Testis (tissue), 2 donors: ENCODE measurements at regions not wholly inside any gene's neighbourhood (a gene's known extent, or its start where the extent isn't known, plus 50 kb on each side); places are given as distances from the start of the nearest gene placed in this dataset.

Experiments
- DNase-seq: peaks from one replicate; pipeline ENCODE4 v3.0.0-alpha.2; 2019
- H3K27ac ChIP-seq, 2 donors: fragments of 200-600 bp; sonication (generic); one replicate each; pipeline ENCODE4 v1.5.1; 2019
- H3K27me3 ChIP-seq: fragments of 200-600 bp; sonication (generic); one replicate; pipeline ENCODE4 v1.5.1; 2019
- H3K36me3 ChIP-seq: fragments of 200-600 bp; sonication (generic); one replicate; pipeline ENCODE4 v1.5.1; 2017; ENCODE audit warnings: low read depth; ENCODE audit errors: missing control alignments
- H3K4me1 ChIP-seq: fragments of 200-600 bp; sonication (generic); one replicate; pipeline ENCODE4 v1.5.1; 2019
- H3K4me3 ChIP-seq, 2 donors: fragments of 200-600 bp; sonication (generic); one replicate each; pipeline ENCODE4 v1.5.1; 2017 to 2019
- H3K9me3 ChIP-seq: fragments of 200-600 bp; sonication (generic); one replicate; pipeline ENCODE4 v1.5.1; 2017
- CTCF ChIP-seq, 3 experiments: fragments of 450-650 bp in 2 of 3; fragments of 200-600 bp in 1 of 3; sonication (generic) in 1 of 3; IDR thresholded peaks; one replicate each; pipeline ENCODE4 v1.5.1; 2016 to 2019; ENCODE audit warnings: antibody characterized with exemption in 3 of 3, mild to moderate bottlenecking in 2 of 3, moderate library complexity in 1 of 3
- POLR2A ChIP-seq: fragments of 450-650 bp; IDR thresholded peaks from one replicate; pipeline ENCODE4 v1.6.1; 2017; ENCODE audit warnings: antibody characterized with exemption, mild to moderate bottlenecking, moderate library complexity
- WGBS, 2 donors: methylation state at CpG; one replicate each; pipeline ENCODE4 v1.1.5; 2018; 5-methylcytosine and 5-hydroxymethylcytosine counted together
- intact Hi-C: fragments of 100-400 bp; cut with DNase I; formaldehyde crosslinking; loops from one replicate; pipeline ENCODE4 v1.15.1; 2023; ENCODE audit warnings: low total_unique reads

GRCh38 chr14:38432186-38432585, 176.3 kb upstream of the CLEC14A start:
- intact Hi-C loops = no loop called here

DNA sequence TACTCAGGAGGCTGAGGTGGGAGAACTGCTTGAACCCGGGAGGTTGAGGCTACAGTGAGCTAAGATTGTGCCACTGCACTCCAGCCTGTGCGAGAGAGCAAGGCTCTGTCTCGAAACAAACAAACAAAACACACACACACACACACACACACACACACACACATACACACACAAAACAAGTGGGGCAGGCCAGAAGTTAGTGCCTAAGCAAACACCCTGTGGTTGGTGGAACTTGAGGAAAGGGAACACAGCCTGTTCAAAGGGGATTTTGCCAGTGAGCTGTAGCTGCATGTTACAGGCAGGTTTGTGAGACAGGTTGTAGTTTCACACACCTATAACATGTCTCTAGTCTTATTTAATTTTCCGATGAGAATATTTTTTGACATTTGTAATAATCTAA, 175.3 kb upstream of the CLEC14A start:
- H3K4me1 ChIP-seq = no peaks in the 10 kb centered on the region
- intact Hi-C loops = no loop called here
- H3K4me3 ChIP-seq = no peak overlapping the region
- H3K36me3 ChIP-seq = no peaks in the 10 kb centered on the region
- H3K9me3 ChIP-seq = no peaks in the 10 kb centered on the region
- DNase-seq = no peak
- H3K27ac ChIP-seq = no peak overlapping the region
- no peaks in the 10 kb centered on the region for H3K27me3 ChIP-seq
- WGBS, 2 donors = 83 to 94% methylated on average over 4 of the region's 4 CpGs
- TF ChIP-seq CTCF (IDR thresholded peaks at IDR 0.05) (no peak), POLR2A (no peak)

More at GRCh38 chr14:38432186-38432585, 176.3 kb upstream of the CLEC14A start:
- 69 to 82% methylated on average over 2 of the region's 2 CpGs for WGBS, 2 donors
- DNase-seq = no peak
- TF ChIP-seq CTCF (IDR thresholded peaks at IDR 0.05) = no peak
- TF ChIP-seq POLR2A = no peak
- H3K27ac ChIP-seq = no peak overlapping the region
- H3K9me3 ChIP-seq = no peaks in the 10 kb centered on the region
- H3K36me3 ChIP-seq = no peaks in the 10 kb centered on the region
- H3K4me1 ChIP-seq = no peaks in the 10 kb centered on the region
- H3K4me3 ChIP-seq = no peak overlapping the region
- no peaks in the 10 kb centered on the region for H3K27me3 ChIP-seq

DNA sequence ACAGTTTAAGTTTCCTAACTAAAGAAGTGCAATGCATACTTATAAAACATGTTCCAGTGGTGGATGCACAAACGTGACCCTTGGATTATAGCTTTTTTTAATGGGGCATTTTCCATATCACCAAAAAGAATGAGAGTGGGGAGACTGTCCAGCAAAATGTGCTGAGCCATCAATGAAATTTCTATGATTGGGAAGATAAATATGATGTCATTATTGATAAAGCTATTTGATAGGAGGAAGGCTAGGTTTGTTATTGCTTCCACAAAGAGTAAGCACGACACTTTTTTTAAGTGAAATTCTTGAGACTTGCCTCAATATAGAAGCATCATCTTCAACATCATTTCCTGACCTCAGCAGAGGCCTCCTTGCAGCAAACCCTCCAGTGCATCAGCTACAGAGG, 174.6 kb upstream of the CLEC14A start:
- Histone ChIP-seq H3K4me3 (no peak overlapping the region), H3K36me3 (no peaks in the 10 kb centered on the region), H3K27me3 (no peaks in the 10 kb centered on the region), H3K4me1 (no peaks in the 10 kb centered on the region), H3K9me3 (no peaks in the 10 kb centered on the region), H3K27ac (no peak overlapping the region)
- DNase-seq = no peak
- no peak for TF ChIP-seq POLR2A
- no peak for TF ChIP-seq CTCF (IDR thresholded peaks at IDR 0.05)
- intact Hi-C loops = no loop called here
- WGBS, 2 donors = 85 to 91% methylated on average over 2 of the region's 2 CpGs

DNA sequence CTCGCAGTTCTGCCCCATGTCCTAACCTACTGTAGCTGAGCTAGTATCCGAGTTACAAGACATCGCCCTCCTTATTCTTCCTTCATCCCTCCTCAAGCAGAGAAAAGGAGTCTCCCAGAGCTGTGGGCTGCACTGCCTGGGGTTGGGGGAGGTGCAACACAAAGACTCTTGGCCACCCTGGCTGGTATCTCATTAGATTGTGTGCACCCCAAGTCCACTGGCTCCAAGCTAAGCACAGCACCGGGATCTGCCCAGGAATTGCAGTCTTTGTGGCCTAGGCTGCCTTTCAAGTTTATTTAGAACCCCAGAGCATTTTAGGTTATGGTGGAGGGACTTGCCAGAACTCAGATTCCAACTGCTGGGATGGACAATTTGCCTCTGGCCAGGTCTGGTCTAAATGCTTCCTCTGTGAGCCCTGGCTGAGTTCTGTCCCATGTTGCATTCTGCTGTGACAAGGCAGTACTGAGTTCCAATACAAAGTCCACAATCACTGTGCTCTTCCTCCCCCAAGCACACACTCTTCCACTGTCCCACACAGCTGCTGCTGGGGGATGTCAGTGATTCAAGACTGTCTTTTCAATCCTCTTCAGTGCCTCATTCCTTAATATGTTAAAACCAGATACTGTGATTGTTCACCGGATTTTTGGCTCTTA, 169.6 kb upstream of the CLEC14A start:
- DNase-seq = no peak
- intact Hi-C loops = no loop called here

More for the DNA sequence above, 169.6 kb upstream of the CLEC14A start:
- Histone ChIP-seq H3K9me3 (no peaks in the 10 kb centered on the region), H3K4me1 (no peaks in the 10 kb centered on the region), H3K27me3 (no peaks in the 10 kb centered on the region), H3K36me3 (no peaks in the 10 kb centered on the region), H3K27ac (no peak overlapping the region), H3K4me3 (no peak overlapping the region)
- TF ChIP-seq POLR2A (no peak), CTCF (IDR thresholded peaks at IDR 0.05) (no peak)
- WGBS, 2 donors = 95% methylated on average over 4 to 5 of the region's 5 CpGs
